GM12878 (cell line): ENCODE measurements at regions not wholly inside any gene's neighbourhood (a gene's known extent, or its start where the extent isn't known, plus 50 kb on each side); places are given as distances from the start of the nearest gene placed in this dataset.

Experiments used
- BHLHE40 ChIP-seq, 2 experiments: fragments of 450-650 bp in 1 of 2; IDR thresholded peaks; 2 replicates each; pipeline ENCODE4 v1.6.1; 2011 to 2017; ENCODE audit warnings: low read depth in 2 of 2, borderline replicate concordance in 1 of 2, improper control_type of control experiment in 1 of 2, low read length in 1 of 2, mild to moderate bottlenecking in 1 of 2
- JUNB ChIP-seq: IDR thresholded peaks from 2 replicates; pipeline ENCODE4 v1.6.1; 2016; ENCODE audit warnings: antibody characterized with exemption, mild to moderate bottlenecking
- JUND ChIP-seq: IDR thresholded peaks from 2 replicates; pipeline ENCODE4 v1.6.1; 2012; ENCODE audit warnings: low read depth, mild to moderate bottlenecking, low read length, improper control_type of control experiment, moderate library complexity
- RAD51 ChIP-seq: fragments of 450-650 bp; IDR thresholded peaks from 2 replicates; pipeline ENCODE4 v1.6.1; 2016; ENCODE audit warnings: moderate library complexity, mild to moderate bottlenecking, inconsistent platforms
- TBL1XR1 ChIP-seq: IDR thresholded peaks from 2 replicates; pipeline ENCODE4 v1.6.1; 2012; ENCODE audit warnings: low read depth, low read length, improper control_type of control experiment
- TF ChIP-seq, protein P1 (sequence below), 3 experiments: IDR thresholded peaks in 2 of 3; conservative IDR thresholded peaks in 1 of 3; 2 replicates each; pipeline ENCODE4 v1.5.1; 2011; ENCODE audit warnings: low read depth in 3 of 3, low read length in 3 of 3, mild to moderate bottlenecking in 3 of 3, control low read depth in 2 of 3, moderate library complexity in 2 of 3, inconsistent platforms in 1 of 3, mixed read lengths in 1 of 3; ENCODE audit not compliant: control insufficient read depth in 2 of 3, insufficient read depth in 1 of 3; ENCODE audit errors: extremely low read depth in 1 of 3

DNA sequence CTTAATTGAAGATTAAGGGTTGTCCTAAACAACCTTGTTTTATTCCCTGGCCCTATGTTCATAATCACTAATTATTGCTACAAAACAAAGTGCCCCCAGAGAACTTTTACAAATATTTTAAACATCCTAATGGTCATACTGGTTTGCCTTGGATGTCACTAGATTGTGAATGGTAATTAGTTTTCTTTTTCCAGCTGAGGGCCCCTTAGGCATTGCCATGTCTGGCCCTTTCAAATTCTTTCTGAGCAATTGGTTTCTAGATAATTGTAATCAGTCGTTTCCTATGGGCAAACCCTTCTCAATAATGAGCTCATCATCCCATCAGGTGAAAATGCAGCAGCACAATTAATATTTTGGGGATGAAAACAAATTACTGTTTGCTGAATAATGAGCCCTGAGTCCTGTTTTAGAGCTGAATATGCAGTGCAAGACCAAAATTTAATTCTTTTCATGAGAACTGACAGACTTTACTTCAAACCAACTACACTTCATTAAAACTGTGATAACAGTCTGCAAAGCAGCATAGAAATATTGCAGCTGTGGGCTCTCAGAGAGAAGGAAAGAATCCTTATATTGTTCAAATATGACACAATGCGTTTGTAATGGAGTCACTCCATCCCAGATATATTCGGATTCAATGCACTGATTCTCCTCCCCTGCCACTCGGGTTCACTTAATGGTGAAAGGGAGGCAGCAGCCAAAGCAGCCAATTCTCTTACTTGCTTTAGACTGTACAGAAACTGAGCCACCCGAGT, 67.7 kb upstream of the ARHGAP5 start:
- TF ChIP-seq JUND = no peak
- TF ChIP-seq, protein P1, sequence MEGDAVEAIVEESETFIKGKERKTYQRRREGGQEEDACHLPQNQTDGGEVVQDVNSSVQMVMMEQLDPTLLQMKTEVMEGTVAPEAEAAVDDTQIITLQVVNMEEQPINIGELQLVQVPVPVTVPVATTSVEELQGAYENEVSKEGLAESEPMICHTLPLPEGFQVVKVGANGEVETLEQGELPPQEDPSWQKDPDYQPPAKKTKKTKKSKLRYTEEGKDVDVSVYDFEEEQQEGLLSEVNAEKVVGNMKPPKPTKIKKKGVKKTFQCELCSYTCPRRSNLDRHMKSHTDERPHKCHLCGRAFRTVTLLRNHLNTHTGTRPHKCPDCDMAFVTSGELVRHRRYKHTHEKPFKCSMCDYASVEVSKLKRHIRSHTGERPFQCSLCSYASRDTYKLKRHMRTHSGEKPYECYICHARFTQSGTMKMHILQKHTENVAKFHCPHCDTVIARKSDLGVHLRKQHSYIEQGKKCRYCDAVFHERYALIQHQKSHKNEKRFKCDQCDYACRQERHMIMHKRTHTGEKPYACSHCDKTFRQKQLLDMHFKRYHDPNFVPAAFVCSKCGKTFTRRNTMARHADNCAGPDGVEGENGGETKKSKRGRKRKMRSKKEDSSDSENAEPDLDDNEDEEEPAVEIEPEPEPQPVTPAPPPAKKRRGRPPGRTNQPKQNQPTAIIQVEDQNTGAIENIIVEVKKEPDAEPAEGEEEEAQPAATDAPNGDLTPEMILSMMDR (IDR thresholded peaks at IDR 0.05 in 2 of 3, conservative IDR thresholded peaks at IDR 0.05 in 1 of 3; ENCODE audit: control insufficient read depth in 2 of 3, extremely low read depth in 1 of 3, insufficient read depth in 1 of 3, low read depth in 3 of 3, low read length in 3 of 3) = no peak
- TF ChIP-seq TBL1XR1 = no peak
- no peak for TF ChIP-seq RAD51
- TF ChIP-seq BHLHE40 (IDR thresholded peaks at IDR 0.05; ENCODE audit: borderline replicate concordance in 1 of 2, low read depth in 2 of 2, low read length in 1 of 2) = no peak
- TF ChIP-seq JUNB = no peak
